ENCODE measurements at regions not wholly inside any gene's neighbourhood (a gene's known extent, or its start where the extent isn't known, plus 50 kb on each side); places are given as distances from the start of the nearest gene placed in this dataset.

DNA sequence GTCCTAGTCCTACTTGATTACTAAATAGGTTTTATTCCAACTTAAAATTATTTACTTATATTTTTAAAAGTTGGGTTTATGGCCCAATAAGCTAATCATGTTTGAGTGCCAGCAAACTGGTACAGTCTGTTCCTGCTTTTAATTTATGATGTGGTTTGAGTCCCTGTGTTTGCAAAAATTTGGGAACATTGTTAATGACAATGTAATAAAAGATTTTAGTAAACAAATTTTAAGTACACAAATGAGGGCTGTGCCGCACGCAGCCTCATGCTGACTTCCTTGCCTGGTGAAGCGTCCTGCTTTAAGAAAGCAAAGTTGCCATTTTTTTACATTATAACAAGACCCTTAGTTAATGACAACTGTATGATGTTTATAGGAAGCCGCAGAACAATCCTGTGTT is 96.8 kb upstream of the MAP1B start:
- no peak for DNase-seq

DNA sequence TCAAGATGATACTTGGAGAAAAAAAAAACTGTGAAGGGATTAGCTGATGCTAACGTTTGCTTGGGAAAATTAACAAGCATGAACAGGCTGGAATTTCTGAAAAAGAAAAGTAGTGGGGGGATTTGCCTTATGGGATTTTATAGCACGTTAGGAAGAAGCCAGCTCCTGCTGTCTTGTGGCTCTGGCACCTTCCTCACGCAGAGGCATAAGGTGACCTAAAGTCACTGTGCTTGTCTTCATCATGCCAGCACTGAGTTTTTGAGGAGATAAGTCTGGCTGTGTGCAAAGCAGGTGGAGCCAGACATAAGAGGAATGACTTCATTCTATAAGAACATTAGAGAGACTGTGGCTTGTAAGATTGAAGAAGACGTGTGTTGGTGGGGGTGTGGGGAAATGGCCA is 94.4 kb upstream of the MAP1B start:
- DNase-seq, result no peak

DNA sequence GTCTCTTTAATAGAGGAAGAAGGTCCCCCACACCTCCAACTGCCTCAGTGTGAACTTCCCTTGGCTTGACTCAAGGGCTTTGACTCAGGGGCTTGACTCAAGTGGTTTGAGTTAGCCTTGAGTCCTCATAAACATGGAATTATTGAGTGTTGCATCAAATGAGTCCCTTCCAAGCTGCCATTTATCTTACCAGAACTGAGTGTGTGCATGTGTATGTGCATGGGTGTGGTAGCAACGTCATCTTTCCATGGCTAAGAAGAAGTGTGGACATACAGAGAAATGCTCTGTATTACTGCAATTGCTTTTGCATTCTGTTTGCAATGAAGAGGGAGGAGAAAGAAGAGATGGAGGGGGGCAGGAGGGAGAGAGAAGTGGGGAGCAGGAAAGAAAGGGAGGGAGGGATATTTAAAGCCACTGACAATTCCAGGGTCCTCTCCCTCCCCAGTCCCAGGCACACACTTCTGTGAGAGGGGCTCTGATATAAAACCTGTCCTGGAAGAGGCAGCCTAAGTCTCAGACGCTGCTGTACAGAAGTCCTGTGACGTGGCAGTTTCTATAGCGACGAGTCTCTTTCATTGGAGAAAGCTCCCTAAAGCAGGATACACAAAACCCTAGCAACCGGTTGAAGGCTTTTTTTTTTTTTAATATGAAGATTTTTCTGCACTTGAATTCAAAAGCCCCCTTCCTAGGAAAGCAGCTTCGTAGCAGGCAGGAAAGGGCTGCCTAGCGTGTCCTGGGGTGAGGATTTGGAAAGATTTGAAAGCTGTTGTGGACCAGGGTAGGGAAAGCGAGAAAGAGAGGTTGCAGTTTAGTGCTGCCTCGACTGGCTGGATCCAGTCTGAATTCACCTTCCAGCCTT is 93.3 kb upstream of the MAP1B start:
- peak; percentile 25 to 48 for DNase-seq

DNA sequence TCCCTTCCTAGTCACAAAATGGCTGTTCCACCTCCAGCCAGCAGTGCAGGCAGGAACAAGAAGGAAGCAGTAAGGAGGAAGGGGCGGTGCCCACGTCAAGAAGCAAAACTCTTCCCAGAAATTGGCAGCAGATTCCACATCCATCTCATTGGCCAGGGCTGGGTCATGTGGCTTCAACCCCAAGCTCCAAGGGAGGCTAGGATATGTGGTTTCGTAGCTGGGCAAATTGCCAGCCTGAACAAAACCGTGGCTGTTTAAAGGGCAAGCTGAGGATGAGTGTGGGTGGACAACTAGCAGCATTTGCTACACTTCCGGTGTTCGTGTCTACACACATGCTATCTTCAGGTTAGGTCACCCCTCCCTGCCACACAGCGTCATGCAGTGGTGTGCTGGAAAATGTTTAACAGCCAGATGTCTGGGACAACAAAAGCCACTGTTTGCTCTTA is 92.1 kb upstream of the MAP1B start:
- peak in 1 of 2 experiments; percentile 27 for DNase-seq

DNA sequence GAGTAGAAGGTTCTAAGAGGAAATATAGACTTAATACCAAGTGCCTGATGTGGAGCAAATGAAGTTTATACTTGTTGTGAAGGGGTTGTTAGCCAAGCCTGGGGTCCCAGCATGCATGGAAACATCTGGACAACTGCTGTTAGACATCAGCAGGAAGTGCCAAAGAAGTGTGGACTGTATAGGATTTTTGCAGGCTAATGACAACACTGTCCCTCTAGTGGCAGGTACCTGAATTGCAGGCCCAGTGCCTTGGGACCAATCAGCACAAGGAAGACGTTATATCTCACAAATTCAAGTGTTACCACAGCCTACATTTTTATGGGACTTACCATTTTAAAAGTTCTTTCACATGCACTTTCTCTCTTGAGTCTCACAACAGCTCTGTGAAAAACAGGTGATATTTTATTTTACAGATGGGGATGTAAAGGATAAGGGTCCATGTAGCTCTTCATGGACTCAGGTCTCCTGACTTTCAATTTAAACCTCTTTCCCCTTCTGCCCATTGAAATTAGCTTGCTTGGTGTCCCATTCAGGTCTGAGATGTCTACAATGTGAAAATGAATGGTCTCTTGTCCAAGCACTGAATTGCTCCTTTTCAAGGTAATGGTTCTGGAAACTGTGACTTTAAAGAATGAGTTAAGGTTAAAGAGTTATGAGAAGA is 89.0 kb upstream of the MAP1B start:
- DNase-seq, result no peak

GRCh38 chr5:72020161-72020983 is 86.9 kb upstream of the MAP1B start:
- DNase-seq, result no peak

GRCh38 chr5:72021651-72022357 is 85.5 kb upstream of the MAP1B start:
- DNase-seq, result no peak

DNA sequence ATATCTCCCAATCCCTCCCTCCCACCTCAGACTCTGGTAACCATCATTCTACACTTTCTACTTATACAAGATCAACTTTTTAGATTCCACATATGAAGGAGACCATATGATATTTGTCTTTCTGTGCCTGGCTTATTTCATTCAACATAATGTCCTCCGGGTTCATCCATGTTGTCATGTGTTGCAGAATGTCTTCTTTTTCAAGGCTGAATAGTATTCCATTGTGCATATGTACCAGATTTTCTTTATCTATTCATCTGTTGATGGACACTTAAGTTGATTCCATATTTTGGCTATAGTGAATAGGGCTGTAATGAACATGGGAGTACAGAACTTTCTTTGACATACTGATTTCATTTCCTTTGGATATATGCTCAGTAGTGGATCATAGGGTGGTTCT is 78.9 kb upstream of the MAP1B start:
- DNase-seq, result no peak

GRCh38 chr5:72030237-72030636 is 77.0 kb upstream of the MAP1B start:
- DNase-seq, result no peak

DNA sequence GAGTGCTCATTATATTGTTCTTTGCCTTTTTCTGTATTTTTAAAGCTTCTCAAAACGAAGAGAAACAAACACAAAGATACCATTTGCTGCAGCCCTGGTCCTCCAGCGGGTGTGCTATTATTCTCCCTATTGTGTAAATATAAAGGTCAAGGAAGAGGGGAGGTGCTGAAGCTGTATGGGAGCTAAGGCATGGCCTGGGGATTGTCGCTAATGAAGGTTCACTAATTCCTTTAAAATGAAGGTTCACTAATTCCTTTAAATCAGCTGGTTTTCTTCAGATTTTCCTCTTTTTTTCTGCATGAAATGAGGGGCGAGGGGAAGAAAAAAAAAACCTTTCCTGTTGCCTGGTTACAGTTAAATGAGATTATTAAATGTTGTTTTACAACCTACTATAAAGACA is 74.5 kb upstream of the MAP1B start:
- no peak for DNase-seq

GRCh38 chr5:72034770-72035169 is 72.5 kb upstream of the MAP1B start:
- no peak for DNase-seq

GRCh38 chr5:72035831-72036230 is 71.4 kb upstream of the MAP1B start:
- DNase-seq, result peak; percentile 22 to 52

- DNase-seq, result peak in 1 of 2 experiments; percentile 31
Observed at GRCh38 chr5:72036951-72037350, 70.3 kb upstream of the MAP1B start.

DNA sequence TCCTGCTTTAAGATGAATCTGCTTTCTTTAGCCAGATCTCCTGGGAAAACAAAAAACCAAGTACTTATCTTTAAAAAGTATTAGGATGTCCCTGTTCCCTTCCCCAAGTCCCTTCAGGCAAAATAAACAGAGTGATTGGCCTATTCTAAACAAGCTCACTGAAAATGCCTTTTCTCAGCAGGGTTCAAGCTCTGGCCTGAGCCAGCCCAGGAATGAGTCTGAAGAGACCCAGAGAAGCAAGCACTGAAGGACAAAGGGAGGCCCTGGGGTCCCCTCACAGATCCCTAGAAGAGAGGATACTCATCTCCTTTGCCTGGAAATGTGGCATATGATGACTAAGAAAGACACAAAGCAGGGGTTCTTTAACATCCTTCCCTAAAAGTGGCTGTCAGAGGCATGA is 66.8 kb upstream of the MAP1B start:
- no peak for DNase-seq

DNA sequence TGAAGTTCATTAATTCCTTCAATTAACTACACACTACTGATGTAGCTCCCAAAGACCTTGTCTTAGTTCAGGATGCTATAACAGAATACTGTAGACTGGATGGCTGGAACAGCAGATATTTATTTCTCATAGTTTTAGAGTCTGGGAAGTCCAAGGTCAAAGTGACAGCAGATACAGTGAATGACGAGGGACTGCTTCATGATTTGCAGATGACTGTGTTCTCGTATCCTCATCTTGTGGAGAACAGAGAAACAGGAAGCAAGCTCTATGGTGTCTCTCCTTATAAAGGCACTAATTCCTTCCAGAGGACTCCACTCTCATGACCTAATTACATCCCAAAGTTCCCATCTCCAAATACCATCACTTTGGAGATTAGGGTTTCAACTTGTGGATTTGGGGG is 65.6 kb upstream of the MAP1B start:
- no peak for DNase-seq

DNA sequence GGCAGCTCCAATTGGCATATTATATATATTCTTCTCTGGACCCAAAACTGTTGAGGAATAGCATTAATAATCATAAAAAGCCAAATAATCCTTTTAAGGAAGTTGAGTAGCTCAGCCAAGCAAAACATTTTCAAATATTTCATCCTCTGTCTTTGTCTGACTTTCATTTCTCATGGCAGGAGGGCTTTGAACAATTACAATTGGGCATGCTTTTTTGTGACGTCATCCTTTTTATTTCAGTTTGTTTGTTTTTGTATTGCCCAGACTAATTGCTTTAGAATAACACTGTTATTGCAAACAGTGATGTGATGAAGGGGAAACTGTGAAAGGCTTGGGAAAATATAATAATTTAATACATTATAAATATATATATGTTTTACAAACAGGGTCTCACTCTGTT is 65.2 kb upstream of the MAP1B start:
- DNase-seq, result no peak

GRCh38 chr5:72045692-72046091 is 61.6 kb upstream of the MAP1B start:
- no peak for DNase-seq

DNA sequence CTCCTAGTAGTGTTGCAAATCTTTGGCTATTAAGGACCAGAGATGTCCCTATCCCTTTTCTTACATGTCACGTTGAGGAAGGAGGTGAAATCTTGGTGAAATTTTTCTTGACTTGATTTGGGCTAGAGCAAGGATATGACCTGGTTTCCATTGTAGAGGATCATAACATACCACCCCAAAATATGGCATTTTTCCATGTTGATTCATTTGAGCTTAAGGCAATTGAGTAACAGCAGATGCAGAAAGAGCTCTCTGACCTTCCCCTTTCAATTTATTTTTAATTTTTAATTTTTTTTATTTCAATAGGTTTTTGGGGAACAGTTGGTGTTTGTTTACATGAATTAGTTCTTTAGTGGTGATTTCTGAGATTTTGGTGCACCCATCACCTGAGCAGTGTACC is 61.2 kb upstream of the MAP1B start:
- no peak for DNase-seq

GRCh38 chr5:72055636-72056035 is 51.6 kb upstream of the MAP1B start:
- DNase-seq, result no peak

All from cerebellar nuclear complex (tissue), 1 donor.